ENCODE measurements at regions not wholly inside any gene's neighbourhood (a gene's known extent, or its start where the extent isn't known, plus 50 kb on each side); places are given as distances from the start of the nearest gene placed in this dataset.
"Not testable (repeated sequence)": the region's sequence is repeated elsewhere in the genome, so short reads cannot be mapped to it uniquely, and the experiment has no call there.

GRCh38 chr16:50448981-50449380, 80.2 kb upstream of the BRD7 start:
- DNase-seq = no peak

GRCh38 chr16:50448522-50448921, 79.7 kb upstream of the BRD7 start:
- DNase-seq = no peak

GRCh38 chr16:50447386-50447785, 78.6 kb upstream of the BRD7 start:
- not testable (repeated sequence) for DNase-seq

- no peak for DNase-seq
Observed at GRCh38 chr16:50446861-50447260, 78.1 kb upstream of the BRD7 start.

GRCh38 chr16:50445621-50446555, 77.1 kb upstream of the BRD7 start:
- DNase-seq = no peak

DNA sequence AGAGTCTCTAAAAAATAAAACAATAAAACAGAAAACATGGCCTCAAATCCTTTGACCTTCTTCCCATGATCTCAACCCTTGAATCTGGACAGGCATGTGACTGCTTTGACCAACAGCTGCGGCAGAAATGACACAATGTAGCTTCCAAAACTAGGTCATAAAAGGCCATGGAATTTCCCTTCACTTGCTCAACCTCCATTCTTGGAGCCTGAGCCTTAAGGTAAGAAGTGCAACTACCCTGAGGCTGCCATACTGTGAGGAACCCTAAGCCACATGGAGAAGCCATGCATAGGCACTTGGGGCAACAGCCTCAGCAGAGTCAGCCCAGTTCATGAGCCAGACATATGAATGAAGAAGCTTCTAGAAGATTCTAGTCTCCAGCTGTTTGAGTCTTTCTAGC, 75.7 kb upstream of the BRD7 start:
- DNase-seq = no peak

DNA sequence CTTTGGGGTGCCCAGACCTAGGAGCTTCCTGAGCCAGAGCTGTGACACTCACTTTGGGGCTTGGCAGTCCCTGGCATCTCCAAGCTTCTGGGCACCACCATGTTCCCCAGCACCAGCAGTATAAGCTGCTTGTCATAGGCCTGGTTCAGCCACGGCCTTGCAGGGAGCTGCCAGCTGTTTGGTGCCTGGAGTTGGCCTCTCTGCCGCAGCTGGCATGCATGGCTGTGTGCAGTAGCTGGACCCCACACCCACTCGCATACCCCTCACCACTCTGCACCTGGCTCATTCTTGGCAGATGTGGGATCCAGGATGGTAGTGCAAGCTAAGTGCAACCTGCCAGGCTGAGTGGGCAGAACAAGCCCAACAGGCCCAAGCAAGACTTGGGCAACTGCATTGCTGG, 73.4 kb upstream of the BRD7 start:
- DNase-seq = no peak

GRCh38 chr16:50441486-50442157, 72.8 kb upstream of the BRD7 start:
- DNase-seq = no peak

DNA sequence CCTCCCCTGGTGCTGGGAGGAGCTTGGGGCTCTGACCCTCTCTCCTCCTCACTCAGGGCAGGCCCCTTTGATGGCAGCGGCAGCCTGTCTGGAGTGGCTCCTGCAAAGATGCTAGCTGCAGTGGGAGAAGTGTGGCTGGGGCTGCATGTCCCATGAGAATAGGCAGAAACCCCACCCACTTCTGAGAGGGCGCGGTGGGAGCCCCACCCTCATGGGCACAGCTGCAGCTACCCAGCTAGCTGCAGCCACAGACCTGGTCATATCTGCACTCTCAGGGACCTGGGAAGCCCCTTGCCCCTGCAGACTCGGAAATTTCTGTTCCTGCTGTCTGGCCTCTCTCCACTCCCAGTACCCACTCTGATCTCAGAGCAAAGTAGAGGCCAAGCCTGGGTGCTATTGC, 72.2 kb upstream of the BRD7 start:
- no peak for DNase-seq

DNA sequence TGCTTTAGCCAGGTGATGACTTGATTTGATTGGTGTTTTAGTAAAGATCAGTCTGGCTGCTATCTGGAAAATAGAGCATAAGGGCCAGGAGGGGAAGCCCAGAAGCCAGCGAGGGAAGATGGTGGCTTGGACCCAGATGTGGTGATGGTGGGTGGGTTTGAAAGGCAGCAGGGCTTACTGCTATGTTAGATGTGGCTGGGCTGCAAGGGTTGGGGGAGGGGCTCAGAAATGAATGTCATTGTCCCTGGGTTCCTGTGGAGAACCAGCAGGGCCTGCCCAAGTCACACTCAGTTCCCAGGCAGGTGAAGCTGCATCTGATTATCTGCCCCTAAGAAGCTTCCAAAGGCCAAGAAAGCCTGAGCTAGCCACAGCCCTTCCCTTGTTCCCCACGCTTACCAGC, 71.7 kb upstream of the BRD7 start:
- no peak for DNase-seq

DNA sequence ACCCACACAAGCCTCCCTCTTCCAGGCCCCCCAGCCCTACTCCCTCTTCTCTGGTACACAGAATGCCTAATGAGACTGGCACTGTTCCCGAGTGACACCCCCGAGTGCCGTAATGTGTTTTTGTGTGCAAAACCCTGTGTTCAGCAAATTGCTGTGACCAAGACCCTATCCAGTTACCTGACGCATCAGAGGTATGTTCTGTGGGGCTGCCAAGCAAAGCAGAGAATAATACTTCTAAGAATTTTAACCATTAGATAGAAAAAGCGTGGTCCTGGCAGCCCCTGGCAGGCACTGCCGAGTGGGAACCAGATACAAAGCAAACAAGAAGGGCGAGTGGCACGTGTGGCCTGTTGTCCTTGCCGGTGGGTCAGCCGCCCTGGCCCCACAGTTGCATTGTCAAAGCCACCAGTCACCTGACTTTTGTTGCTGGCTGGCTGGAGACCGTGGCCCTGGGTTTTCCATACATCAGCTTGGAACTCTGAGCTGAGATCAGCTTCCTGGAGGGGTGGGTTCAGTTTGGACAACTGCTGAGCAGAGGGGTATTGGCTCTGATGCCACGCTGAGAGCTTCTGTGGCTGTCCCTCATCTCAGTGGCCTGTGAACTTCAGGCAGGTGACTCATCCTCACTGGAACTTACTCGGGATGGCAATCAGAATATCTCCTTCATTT, 69.1 kb upstream of the BRD7 start:
- DNase-seq = peak; percentile 34

DNA sequence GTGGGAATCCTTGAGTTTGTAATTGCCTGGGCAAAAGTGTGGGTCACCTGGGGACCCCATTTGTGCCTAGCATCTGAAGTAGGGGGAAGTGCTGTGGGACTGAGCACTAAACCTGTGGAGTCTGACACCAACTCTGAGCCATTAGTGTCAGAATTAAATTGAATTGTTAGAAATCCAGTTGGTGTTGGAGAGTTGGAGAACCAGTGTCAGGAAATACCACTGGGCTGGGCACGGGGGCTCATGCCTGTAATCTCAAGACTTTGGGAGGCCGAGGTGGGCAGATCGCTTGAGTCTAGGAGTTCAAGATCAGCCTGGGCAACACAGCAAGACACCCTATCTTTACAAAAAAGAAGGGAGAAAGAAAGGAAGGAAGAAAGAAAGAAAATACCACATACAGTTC, 67.5 kb upstream of the BRD7 start:
- DNase-seq = no peak

GRCh38 chr16:50434872-50435478, 66.2 kb upstream of the BRD7 start:
- no peak for DNase-seq

DNA sequence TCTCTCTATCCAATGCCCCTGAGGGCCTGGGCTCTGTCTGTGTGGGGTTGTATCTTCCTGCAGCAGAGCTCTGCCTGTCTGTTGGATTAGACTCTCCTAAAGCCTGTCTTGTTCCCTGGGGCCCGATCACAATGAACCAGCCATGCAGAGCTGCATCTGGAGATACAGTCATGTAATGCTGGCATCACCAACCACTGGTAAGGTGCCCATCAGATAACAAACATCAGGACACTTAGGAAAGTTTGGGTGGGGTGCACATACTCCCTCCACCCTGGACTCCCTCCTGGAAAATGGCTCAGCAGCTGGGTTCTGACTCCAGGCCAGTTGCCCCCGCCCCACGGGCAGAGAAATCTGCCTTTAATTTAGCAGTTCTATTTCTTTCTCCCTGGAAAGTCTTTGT, 61.3 kb upstream of the BRD7 start:
- no peak for DNase-seq

DNA sequence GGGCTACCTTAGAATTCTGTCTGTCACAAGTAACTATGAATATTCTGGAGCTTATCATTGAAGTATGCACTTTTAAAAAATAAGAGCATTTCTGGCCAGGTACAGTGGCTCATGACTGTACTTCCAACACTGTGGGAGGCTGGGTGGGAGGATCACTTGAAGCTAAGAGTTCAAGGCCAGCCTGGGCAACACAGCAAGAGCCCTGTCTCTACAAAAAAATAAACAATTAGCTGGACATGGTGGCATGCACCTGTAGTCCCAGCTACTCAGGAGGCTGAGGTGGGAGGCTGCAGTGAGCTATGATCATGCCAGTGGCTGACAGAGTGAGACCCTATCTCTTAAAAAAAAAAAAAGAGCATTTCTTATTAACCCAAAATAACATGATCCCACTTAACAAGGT, 60.0 kb upstream of the BRD7 start:
- DNase-seq = no peak

DNA sequence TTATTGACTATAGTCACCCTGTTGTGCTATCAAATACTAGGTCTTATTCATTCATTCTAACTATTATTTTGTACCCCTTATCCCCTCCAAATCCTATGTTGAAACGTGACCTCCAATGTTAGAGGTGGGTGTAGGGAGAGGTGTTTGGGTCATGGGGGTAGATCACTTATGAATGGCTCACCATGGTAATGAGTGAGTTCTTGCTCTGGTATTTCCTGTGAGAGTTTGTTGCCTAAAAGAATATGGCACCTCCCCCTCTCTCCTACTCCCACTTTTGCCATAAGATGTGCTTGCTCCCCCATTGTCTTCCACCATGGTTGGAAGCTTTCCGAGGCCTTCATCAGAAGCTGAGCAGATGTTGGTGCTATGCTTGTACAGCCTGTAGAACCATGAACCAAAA, 59.3 kb upstream of the BRD7 start:
- no peak for DNase-seq

DNA sequence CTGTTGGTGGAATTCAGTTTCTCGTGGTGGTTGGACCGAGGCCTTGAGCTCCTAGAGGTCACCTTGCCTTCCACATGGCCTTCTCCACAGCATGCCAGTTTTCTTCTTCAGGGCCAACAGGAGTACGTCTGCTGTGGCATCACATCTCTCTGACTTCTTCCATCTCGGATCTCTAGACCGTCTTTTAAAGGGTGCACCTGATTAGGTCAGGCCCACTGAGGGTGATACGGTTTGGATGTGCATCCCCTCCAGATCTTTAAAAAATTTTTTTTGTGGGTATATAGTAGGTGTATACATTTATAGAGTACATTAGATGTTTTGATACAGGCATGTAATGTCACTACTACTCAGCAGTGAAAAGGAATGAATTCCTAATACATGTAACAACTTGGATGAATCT, 58.3 kb upstream of the BRD7 start:
- no peak for DNase-seq

- DNase-seq = no peak
Observed at GRCh38 chr16:50425648-50426047, 56.9 kb upstream of the BRD7 start.

- no peak for DNase-seq
Observed at GRCh38 chr16:50425044-50425443, 56.3 kb upstream of the BRD7 start.

- no peak for DNase-seq
Observed at GRCh38 chr16:50422926-50423325, 54.1 kb upstream of the BRD7 start.

- DNase-seq = no peak
Observed at GRCh38 chr16:50419116-50419515, 50.3 kb upstream of the BRD7 start.
